ENCODE measurements at regions not wholly inside any gene's neighbourhood (a gene's known extent, or its start where the extent isn't known, plus 50 kb on each side); places are given as distances from the start of the nearest gene placed in this dataset.

DNA sequence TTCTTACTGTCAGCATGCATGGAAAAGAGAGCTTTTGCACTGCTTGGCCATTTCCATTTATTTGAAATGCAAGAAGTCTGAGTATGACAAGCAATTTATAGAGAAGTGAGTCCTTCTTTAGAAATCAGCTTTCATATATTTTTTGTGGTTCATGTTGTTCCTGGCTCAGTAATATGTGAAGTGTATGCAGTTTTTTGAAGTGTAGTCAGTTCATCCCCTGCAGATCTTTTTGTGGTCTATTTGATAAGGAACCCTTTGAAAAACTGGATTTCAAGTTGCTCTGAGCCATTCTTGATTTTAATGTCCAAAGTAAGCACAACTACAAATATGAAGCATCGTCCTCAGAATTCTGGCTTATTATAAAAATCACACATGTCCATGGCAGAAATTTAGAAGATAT lies 294.1 kb upstream of the SMC2 start:
- H3K4me1 ChIP-seq, result no peaks in the 10 kb centered on the region
- H3K36me3 ChIP-seq, result no peaks in the 10 kb centered on the region
- intact Hi-C loops (cut with DNase I), result no loop called here
- H3K9ac ChIP-seq (ENCODE audit: low read depth in 2 of 2, low read length in 2 of 2), result no peak overlapping the region
- TF ChIP-seq, protein P1, sequence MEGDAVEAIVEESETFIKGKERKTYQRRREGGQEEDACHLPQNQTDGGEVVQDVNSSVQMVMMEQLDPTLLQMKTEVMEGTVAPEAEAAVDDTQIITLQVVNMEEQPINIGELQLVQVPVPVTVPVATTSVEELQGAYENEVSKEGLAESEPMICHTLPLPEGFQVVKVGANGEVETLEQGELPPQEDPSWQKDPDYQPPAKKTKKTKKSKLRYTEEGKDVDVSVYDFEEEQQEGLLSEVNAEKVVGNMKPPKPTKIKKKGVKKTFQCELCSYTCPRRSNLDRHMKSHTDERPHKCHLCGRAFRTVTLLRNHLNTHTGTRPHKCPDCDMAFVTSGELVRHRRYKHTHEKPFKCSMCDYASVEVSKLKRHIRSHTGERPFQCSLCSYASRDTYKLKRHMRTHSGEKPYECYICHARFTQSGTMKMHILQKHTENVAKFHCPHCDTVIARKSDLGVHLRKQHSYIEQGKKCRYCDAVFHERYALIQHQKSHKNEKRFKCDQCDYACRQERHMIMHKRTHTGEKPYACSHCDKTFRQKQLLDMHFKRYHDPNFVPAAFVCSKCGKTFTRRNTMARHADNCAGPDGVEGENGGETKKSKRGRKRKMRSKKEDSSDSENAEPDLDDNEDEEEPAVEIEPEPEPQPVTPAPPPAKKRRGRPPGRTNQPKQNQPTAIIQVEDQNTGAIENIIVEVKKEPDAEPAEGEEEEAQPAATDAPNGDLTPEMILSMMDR (IDR thresholded peaks at IDR 0.05), result no peak
- no peak for DNase-seq
- H3K27me3 ChIP-seq, result no peaks in the 10 kb centered on the region
- no peak overlapping the region for H3K27ac ChIP-seq
- H3K4me3 ChIP-seq, result no peak overlapping the region
- H3K9me3 ChIP-seq, result no peaks in the 10 kb centered on the region

DNA sequence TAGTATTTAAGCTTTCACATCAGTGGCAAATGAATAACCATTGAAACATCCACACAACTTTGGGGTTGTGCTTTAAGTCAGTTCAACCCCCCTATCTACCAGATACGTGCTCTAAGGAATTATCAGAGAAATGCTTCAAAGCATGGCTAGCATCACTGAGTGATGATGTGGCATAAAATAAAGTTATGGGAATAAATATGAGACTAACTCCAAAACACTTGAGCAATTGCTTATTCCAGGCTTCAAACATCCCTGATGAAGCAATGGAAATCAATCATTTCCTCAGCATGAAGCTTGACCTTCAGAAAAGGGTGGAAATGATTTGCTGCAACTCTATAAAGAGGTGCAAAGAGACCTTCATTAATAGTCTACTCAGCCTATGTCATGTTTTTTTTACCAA lies 292.0 kb upstream of the SMC2 start:
- Histone ChIP-seq H3K9ac (ENCODE audit: low read depth in 2 of 2, low read length in 2 of 2) (no peak overlapping the region), H3K4me1 (no peaks in the 10 kb centered on the region), H3K9me3 (no peaks in the 10 kb centered on the region), H3K4me3 (no peak overlapping the region), H3K36me3 (no peaks in the 10 kb centered on the region), H3K27ac (no peak overlapping the region), H3K27me3 (no peaks in the 10 kb centered on the region)
- intact Hi-C loops (cut with DNase I), result no loop called here
- TF ChIP-seq, protein P1 (IDR thresholded peaks at IDR 0.05), result no peak
- no peak for DNase-seq

DNA sequence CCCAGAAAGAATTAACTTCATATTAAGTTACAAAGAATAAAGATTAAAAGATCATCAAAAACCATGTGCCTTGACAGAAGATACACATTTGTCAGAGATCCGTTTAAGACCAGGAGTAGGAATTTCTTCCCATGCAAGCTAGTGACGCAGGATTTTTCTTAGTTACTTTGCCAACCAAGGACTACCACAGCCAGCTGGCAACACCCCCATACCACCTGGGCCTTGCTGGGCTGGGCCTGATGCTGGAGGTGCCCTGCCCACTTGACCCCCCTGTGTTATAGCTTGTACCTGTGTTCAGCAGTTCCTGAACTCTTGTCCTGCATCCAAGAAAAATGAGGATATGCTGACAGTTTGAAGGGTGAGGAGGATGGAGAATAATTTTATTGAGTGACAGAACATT lies 290.9 kb upstream of the SMC2 start:
- Histone ChIP-seq H3K9me3 (no peaks in the 10 kb centered on the region), H3K27me3 (no peaks in the 10 kb centered on the region), H3K9ac (ENCODE audit: low read depth in 2 of 2, low read length in 2 of 2) (no peak overlapping the region), H3K36me3 (no peaks in the 10 kb centered on the region), H3K27ac (no peak overlapping the region), H3K4me1 (no peaks in the 10 kb centered on the region), H3K4me3 (no peak overlapping the region)
- no peak for DNase-seq
- intact Hi-C loops (cut with DNase I), result no loop called here
- TF ChIP-seq, protein P1 (IDR thresholded peaks at IDR 0.05), result no peak

DNA sequence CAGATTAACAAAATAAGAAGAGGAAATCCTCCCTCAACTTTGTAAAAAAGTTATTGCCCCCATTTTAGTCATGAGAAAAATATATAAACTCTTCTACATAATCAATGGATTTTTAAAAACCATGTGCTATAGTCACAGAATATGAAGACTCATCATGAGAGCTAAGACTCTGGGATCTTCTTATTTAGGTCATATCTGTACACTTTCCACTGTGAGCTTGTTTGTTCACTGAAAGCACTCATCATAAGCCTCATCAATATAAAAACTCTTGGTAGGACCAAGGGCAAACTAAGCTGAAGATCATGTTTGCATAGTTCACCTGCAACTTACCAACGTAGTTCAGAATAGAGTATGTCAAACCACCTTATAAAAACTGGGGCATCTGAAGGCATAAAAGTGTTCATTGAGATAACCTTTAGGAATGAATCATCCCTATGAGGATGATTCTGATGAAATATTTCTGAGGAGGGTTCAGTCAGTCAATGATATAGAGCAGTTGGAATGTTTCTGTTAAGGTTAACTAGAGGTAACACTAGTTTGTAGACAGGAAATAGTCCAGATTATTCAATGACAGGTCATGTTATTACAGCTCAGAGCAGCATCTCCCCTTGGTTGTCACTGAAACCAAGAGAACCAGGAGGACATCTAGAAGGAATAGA lies 289.9 kb upstream of the SMC2 start:
- H3K4me1 ChIP-seq, result no peaks in the 10 kb centered on the region
- no peaks in the 10 kb centered on the region for H3K9me3 ChIP-seq
- no peak overlapping the region for H3K27ac ChIP-seq
- intact Hi-C loops (cut with DNase I), result no loop called here
- no peak for DNase-seq
- no peaks in the 10 kb centered on the region for H3K27me3 ChIP-seq
- no peaks in the 10 kb centered on the region for H3K36me3 ChIP-seq
- no peak overlapping the region for H3K9ac ChIP-seq (ENCODE audit: low read depth in 2 of 2, low read length in 2 of 2)
- TF ChIP-seq, protein P1 (IDR thresholded peaks at IDR 0.05), result no peak
- no peak overlapping the region for H3K4me3 ChIP-seq

DNA sequence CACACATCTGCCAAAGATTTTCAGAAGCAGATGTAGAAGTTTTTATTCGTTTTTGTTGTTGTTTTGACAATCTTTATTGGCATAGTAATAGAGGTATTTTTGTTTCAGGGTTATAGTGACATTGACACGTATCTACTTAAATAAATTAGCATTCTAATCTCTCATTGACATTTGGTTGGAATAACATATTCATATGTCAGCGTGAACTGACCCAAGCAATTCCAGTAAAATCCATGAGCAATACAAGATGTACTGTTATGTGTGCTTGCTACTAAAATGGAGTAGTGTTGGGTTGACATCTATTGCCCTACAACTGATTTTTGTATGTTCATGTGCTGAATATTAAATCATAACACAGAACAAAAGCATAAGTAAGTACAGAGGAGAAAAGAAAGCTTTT lies 284.4 kb upstream of the SMC2 start:
- TF ChIP-seq, protein P1 (IDR thresholded peaks at IDR 0.05), result no peak
- Histone ChIP-seq H3K9me3 (no peaks in the 10 kb centered on the region), H3K27me3 (no peaks in the 10 kb centered on the region), H3K27ac (no peak overlapping the region), H3K9ac (ENCODE audit: low read depth in 2 of 2, low read length in 2 of 2) (no peak overlapping the region), H3K36me3 (no peaks in the 10 kb centered on the region), H3K4me1 (no peaks in the 10 kb centered on the region), H3K4me3 (no peak overlapping the region)
- intact Hi-C loops (cut with DNase I), result no loop called here
- no peak for DNase-seq
